ENCODE measurements at regions not wholly inside any gene's neighbourhood (a gene's known extent, or its start where the extent isn't known, plus 50 kb on each side); places are given as distances from the start of the nearest gene placed in this dataset.
A peak's percentile ranks its signal among the peaks of the same experiment; 100 is the strongest.
"Not testable (repeated sequence)": the region's sequence is repeated elsewhere in the genome, so short reads cannot be mapped to it uniquely, and the experiment has no call there.

- no peak for ATAC-seq
- no peak for DNase-seq (ENCODE audit: low spot score)
These were observed 56.4 kb upstream of the RBMS1 start for GRCh38 chr2:160550048-160550447.

GRCh38 chr2:160551259-160551658 is 57.7 kb upstream of the RBMS1 start:
- ATAC-seq (no peak), DNase-seq (ENCODE audit: low spot score) (no peak)

GRCh38 chr2:160555420-160556071 is 61.9 kb upstream of the RBMS1 start:
- ATAC-seq = no peak

GRCh38 chr2:160557903-160558302 is 64.3 kb upstream of the RBMS1 start:
- no peak for ATAC-seq
- no peak for DNase-seq (ENCODE audit: low spot score)

More at GRCh38 chr2:160555420-160556071, 61.9 kb upstream of the RBMS1 start:
- DNase-seq (ENCODE audit: low spot score) = no peak

GRCh38 chr2:160558531-160558930 is 64.9 kb upstream of the RBMS1 start:
- no peak for ATAC-seq
- no peak for DNase-seq (ENCODE audit: low spot score)

- ATAC-seq = no peak
- no peak for DNase-seq (ENCODE audit: low spot score)
These were observed 68.1 kb upstream of the RBMS1 start for GRCh38 chr2:160561551-160562295.

- no peak for DNase-seq (ENCODE audit: low spot score)
- no peak for ATAC-seq
These were observed 69.1 kb upstream of the RBMS1 start for GRCh38 chr2:160562730-160563129.

- no peak for ATAC-seq
- no peak for DNase-seq (ENCODE audit: low spot score)
These were observed 71.0 kb upstream of the RBMS1 start for GRCh38 chr2:160564591-160564990.

- DNase-seq (ENCODE audit: low spot score) = no peak
These were observed 71.7 kb upstream of the RBMS1 start for GRCh38 chr2:160565099-160565845.

GRCh38 chr2:160566717-160567116 is 73.1 kb upstream of the RBMS1 start:
- peak; percentile 58 for ATAC-seq
- no peak for DNase-seq (ENCODE audit: low spot score)

More at GRCh38 chr2:160565099-160565845, 71.7 kb upstream of the RBMS1 start:
- no peak for ATAC-seq

GRCh38 chr2:160568856-160569255 is 75.2 kb upstream of the RBMS1 start:
- ATAC-seq = no peak
- DNase-seq (ENCODE audit: low spot score) = no peak

GRCh38 chr2:160570376-160570775 is 76.8 kb upstream of the RBMS1 start:
- ATAC-seq = peak; percentile 33
- DNase-seq (ENCODE audit: low spot score) = no peak

- ATAC-seq (no peak), DNase-seq (ENCODE audit: low spot score) (no peak)
These were observed 81.0 kb upstream of the RBMS1 start for GRCh38 chr2:160574468-160575140.

- no peak for DNase-seq (ENCODE audit: low spot score)
- ATAC-seq = no peak
These were observed 81.8 kb upstream of the RBMS1 start for GRCh38 chr2:160575368-160575767.

GRCh38 chr2:160576054-160576499 is 82.5 kb upstream of the RBMS1 start:
- DNase-seq (ENCODE audit: low spot score) (no peak), ATAC-seq (peak; percentile 33)

- ATAC-seq; DNase-seq (ENCODE audit: low spot score): not testable (repeated sequence)
These were observed 83.5 kb upstream of the RBMS1 start for GRCh38 chr2:160577081-160577480.

- ATAC-seq = no peak
- no peak for DNase-seq (ENCODE audit: low spot score)
These were observed 87.4 kb upstream of the RBMS1 start for GRCh38 chr2:160581035-160581434.

GRCh38 chr2:160581448-160581847 is 87.8 kb upstream of the RBMS1 start:
- ATAC-seq (no peak), DNase-seq (ENCODE audit: low spot score) (no peak)

GRCh38 chr2:160582081-160582480 is 88.5 kb upstream of the RBMS1 start:
- ATAC-seq (no peak), DNase-seq (ENCODE audit: low spot score) (no peak)

GRCh38 chr2:160582490-160583145 is 89.0 kb upstream of the RBMS1 start:
- no peak for ATAC-seq

GRCh38 chr2:160583146-160583535 is 89.5 kb upstream of the RBMS1 start:
- ATAC-seq (no peak), DNase-seq (ENCODE audit: low spot score) (no peak)

More at GRCh38 chr2:160582490-160583145, 89.0 kb upstream of the RBMS1 start:
- DNase-seq (ENCODE audit: low spot score) = no peak
